Kidney glomerular epithelial cell (primary cell): ENCODE measurements at regions not wholly inside any gene's neighbourhood (a gene's known extent, or its start where the extent isn't known, plus 50 kb on each side); places are given as distances from the start of the nearest gene placed in this dataset.

Experiments
- DNase-seq: peaks from one replicate; lab custom pipeline; 2025; lab: John Stamatoyannopoulos, UW

GRCh38 chr22:48054596-48054995 is 1292.1 kb downstream of the TBC1D22A start:
- DNase-seq, result no peak

- DNase-seq, result no peak
These were observed 1291.5 kb downstream of the TBC1D22A start for GRCh38 chr22:48053973-48054372.

- DNase-seq, result no peak
These were observed 1291.0 kb downstream of the TBC1D22A start for GRCh38 chr22:48053486-48053885.

- no peak for DNase-seq
These were observed 1290.1 kb downstream of the TBC1D22A start for GRCh38 chr22:48052621-48052890.

- no peak for DNase-seq
These were observed 1289.6 kb downstream of the TBC1D22A start for GRCh38 chr22:48051796-48052620.

- DNase-seq, result no peak
These were observed 1288.4 kb downstream of the TBC1D22A start for GRCh38 chr22:48050836-48051235.

GRCh38 chr22:48049116-48049515 is 1286.7 kb downstream of the TBC1D22A start:
- no peak for DNase-seq

- no peak for DNase-seq
These were observed 1285.5 kb downstream of the TBC1D22A start for GRCh38 chr22:48047722-48048500.

- DNase-seq, result no peak
These were observed 1282.9 kb downstream of the TBC1D22A start for GRCh38 chr22:48045369-48045768.

GRCh38 chr22:48044487-48045060 is 1282.1 kb downstream of the TBC1D22A start:
- no peak for DNase-seq

- no peak for DNase-seq
These were observed 1281.1 kb downstream of the TBC1D22A start for GRCh38 chr22:48043581-48043980.

GRCh38 chr22:48042621-48043395 is 1280.4 kb downstream of the TBC1D22A start:
- DNase-seq, result no peak

GRCh38 chr22:48039326-48039725 is 1276.9 kb downstream of the TBC1D22A start:
- no peak for DNase-seq

GRCh38 chr22:48037618-48038017 is 1275.2 kb downstream of the TBC1D22A start:
- DNase-seq, result no peak

- DNase-seq, result no peak
These were observed 1273.4 kb downstream of the TBC1D22A start for GRCh38 chr22:48035897-48036296.

GRCh38 chr22:48031589-48031988 is 1269.1 kb downstream of the TBC1D22A start:
- no peak for DNase-seq

GRCh38 chr22:48025096-48025495 is 1262.6 kb downstream of the TBC1D22A start:
- no peak for DNase-seq

GRCh38 chr22:48021991-48022401 is 1259.5 kb downstream of the TBC1D22A start:
- no peak for DNase-seq

GRCh38 chr22:48018346-48018745 is 1255.9 kb downstream of the TBC1D22A start:
- DNase-seq, result no peak

- no peak for DNase-seq
These were observed 1253.3 kb downstream of the TBC1D22A start for GRCh38 chr22:48015701-48016100.

- no peak for DNase-seq
These were observed 1242.5 kb downstream of the TBC1D22A start for GRCh38 chr22:48004936-48005335.

GRCh38 chr22:48004038-48004437 is 1241.6 kb downstream of the TBC1D22A start:
- no peak for DNase-seq
